Panc1 (cell line): ENCODE measurements at regions not wholly inside any gene's neighbourhood (a gene's known extent, or its start where the extent isn't known, plus 50 kb on each side); places are given as distances from the start of the nearest gene placed in this dataset.

ENCODE experiments used
- POLR2AphosphoS5 ChIP-seq: IDR thresholded peaks from 2 replicates; pipeline ENCODE4 v1.6.1; 2012; ENCODE audit warnings: mild to moderate bottlenecking, low read depth, low read length, moderate library complexity
- TF ChIP-seq, protein P1 (sequence below): fragments of 450-650 bp; IDR thresholded peaks from 2 replicates; pipeline ENCODE4 v1.5.1; 2017; ENCODE audit warnings: mild to moderate bottlenecking
- TF ChIP-seq, protein P2 (sequence below), 2 experiments: IDR thresholded peaks; 2 replicates each; pipeline ENCODE4 v1.6.1; 2011 to 2012; ENCODE audit warnings: low read depth in 2 of 2, control low read depth in 1 of 2, low read length in 1 of 2, mild to moderate bottlenecking in 1 of 2, moderate library complexity in 1 of 2; ENCODE audit not compliant: insufficient read depth in 1 of 2

DNA sequence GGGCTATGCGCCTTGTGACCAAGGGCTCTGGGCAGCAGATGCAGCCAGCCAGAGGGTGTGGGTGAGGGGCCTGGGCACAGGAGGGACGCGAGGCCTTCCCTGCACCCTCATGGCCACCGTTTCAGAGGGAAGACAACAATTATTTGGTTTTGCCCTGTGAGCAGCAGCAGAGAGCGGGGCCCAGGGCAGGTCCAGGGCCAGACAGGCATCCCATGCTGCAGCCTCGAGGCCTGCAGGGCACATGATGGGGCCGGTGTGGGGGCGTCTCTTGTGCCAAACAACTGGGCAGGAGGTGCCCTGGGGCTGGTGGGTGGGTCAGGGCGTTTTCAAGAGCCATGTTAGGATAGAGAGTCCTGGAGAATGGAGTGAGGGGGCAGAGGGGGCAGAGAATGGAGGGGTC, 79.4 kb downstream of the SCGB2B2 start:
- TF ChIP-seq, protein P1, sequence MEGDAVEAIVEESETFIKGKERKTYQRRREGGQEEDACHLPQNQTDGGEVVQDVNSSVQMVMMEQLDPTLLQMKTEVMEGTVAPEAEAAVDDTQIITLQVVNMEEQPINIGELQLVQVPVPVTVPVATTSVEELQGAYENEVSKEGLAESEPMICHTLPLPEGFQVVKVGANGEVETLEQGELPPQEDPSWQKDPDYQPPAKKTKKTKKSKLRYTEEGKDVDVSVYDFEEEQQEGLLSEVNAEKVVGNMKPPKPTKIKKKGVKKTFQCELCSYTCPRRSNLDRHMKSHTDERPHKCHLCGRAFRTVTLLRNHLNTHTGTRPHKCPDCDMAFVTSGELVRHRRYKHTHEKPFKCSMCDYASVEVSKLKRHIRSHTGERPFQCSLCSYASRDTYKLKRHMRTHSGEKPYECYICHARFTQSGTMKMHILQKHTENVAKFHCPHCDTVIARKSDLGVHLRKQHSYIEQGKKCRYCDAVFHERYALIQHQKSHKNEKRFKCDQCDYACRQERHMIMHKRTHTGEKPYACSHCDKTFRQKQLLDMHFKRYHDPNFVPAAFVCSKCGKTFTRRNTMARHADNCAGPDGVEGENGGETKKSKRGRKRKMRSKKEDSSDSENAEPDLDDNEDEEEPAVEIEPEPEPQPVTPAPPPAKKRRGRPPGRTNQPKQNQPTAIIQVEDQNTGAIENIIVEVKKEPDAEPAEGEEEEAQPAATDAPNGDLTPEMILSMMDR, result no peak
- TF ChIP-seq, protein P2, sequence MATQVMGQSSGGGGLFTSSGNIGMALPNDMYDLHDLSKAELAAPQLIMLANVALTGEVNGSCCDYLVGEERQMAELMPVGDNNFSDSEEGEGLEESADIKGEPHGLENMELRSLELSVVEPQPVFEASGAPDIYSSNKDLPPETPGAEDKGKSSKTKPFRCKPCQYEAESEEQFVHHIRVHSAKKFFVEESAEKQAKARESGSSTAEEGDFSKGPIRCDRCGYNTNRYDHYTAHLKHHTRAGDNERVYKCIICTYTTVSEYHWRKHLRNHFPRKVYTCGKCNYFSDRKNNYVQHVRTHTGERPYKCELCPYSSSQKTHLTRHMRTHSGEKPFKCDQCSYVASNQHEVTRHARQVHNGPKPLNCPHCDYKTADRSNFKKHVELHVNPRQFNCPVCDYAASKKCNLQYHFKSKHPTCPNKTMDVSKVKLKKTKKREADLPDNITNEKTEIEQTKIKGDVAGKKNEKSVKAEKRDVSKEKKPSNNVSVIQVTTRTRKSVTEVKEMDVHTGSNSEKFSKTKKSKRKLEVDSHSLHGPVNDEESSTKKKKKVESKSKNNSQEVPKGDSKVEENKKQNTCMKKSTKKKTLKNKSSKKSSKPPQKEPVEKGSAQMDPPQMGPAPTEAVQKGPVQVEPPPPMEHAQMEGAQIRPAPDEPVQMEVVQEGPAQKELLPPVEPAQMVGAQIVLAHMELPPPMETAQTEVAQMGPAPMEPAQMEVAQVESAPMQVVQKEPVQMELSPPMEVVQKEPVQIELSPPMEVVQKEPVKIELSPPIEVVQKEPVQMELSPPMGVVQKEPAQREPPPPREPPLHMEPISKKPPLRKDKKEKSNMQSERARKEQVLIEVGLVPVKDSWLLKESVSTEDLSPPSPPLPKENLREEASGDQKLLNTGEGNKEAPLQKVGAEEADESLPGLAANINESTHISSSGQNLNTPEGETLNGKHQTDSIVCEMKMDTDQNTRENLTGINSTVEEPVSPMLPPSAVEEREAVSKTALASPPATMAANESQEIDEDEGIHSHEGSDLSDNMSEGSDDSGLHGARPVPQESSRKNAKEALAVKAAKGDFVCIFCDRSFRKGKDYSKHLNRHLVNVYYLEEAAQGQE (IDR thresholded peaks at IDR 0.05; ENCODE audit: insufficient read depth in 1 of 2, low read depth in 2 of 2, low read length in 1 of 2), result no peak
- TF ChIP-seq POLR2AphosphoS5, result no peak
